ENCODE measurements at regions not wholly inside any gene's neighbourhood (a gene's known extent, or its start where the extent isn't known, plus 50 kb on each side); places are given as distances from the start of the nearest gene placed in this dataset.

DNA sequence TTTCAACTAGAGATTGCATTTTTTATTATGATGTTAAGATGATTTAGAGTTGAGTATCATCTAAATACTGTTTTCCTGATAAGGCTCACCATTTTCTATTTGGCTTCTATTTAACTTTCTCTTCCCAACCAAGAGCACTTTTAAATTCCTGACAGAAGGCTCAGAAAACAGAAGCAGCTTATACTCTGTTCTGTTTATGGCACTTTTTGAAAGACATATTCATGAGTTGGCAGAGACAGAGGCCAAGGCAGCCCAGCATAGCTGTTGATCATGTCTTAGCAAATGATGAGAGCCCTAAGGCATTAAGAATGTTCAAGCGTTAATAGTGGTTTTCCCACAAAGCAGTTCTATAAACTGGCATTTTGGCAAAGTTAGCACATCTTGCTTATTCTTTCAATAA lies 330.3 kb downstream of the TRAM1L1 start:
- TF ChIP-seq POLR2AphosphoS5 (IDR thresholded peaks at IDR 0.05), result no peak
- TF ChIP-seq POLR2A (IDR thresholded peaks at IDR 0.05), result no peak
- TF ChIP-seq, protein P1, sequence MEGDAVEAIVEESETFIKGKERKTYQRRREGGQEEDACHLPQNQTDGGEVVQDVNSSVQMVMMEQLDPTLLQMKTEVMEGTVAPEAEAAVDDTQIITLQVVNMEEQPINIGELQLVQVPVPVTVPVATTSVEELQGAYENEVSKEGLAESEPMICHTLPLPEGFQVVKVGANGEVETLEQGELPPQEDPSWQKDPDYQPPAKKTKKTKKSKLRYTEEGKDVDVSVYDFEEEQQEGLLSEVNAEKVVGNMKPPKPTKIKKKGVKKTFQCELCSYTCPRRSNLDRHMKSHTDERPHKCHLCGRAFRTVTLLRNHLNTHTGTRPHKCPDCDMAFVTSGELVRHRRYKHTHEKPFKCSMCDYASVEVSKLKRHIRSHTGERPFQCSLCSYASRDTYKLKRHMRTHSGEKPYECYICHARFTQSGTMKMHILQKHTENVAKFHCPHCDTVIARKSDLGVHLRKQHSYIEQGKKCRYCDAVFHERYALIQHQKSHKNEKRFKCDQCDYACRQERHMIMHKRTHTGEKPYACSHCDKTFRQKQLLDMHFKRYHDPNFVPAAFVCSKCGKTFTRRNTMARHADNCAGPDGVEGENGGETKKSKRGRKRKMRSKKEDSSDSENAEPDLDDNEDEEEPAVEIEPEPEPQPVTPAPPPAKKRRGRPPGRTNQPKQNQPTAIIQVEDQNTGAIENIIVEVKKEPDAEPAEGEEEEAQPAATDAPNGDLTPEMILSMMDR (IDR thresholded peaks at IDR 0.05), result no peak

Data from sigmoid colon (tissue), 4 donors.